ENCODE measurements at regions not wholly inside any gene's neighbourhood (a gene's known extent, or its start where the extent isn't known, plus 50 kb on each side); places are given as distances from the start of the nearest gene placed in this dataset.

- TF ChIP-seq CTCF (IDR thresholded peaks at IDR 0.05) = no peak
- no peak for TF ChIP-seq POLR2A (IDR thresholded peaks at IDR 0.05)
Measured at GRCh38 chr11:23991165-23991539, 505.7 kb upstream of the LUZP2 start.
